GM21360 (cell line): ENCODE measurements at regions not wholly inside any gene's neighbourhood (a gene's known extent, or its start where the extent isn't known, plus 50 kb on each side); places are given as distances from the start of the nearest gene placed in this dataset.
"Not testable (repeated sequence)": the region's sequence is repeated elsewhere in the genome, so short reads cannot be mapped to it uniquely, and the experiment has no call there.

Experiments used
- ATAC-seq: cut with Tn5 transposase; IDR thresholded peaks from one replicate; pipeline ENCODE4 v1.9.1; 2021; ENCODE audit warnings: mild to moderate bottlenecking, moderate library complexity; ENCODE audit not compliant: unreplicated experiment

- ATAC-seq, result no peak
Measured at GRCh38 chr15:62894322-62895085, 148.0 kb upstream of the TPM1 start.

- ATAC-seq, result no peak
Measured at GRCh38 chr15:62895139-62895866, 147.2 kb upstream of the TPM1 start.

- no peak for ATAC-seq
Measured at GRCh38 chr15:62895905-62896316, 146.6 kb upstream of the TPM1 start.

GRCh38 chr15:62896380-62896866 lies 146.1 kb upstream of the TPM1 start:
- ATAC-seq, result no peak

GRCh38 chr15:62896969-62897486 lies 145.5 kb upstream of the TPM1 start:
- ATAC-seq, result no peak

GRCh38 chr15:62897634-62898033 lies 144.9 kb upstream of the TPM1 start:
- ATAC-seq, result no peak

GRCh38 chr15:62899090-62899493 lies 143.5 kb upstream of the TPM1 start:
- no peak for ATAC-seq

GRCh38 chr15:62900071-62900802 lies 142.3 kb upstream of the TPM1 start:
- ATAC-seq, result no peak

- no peak for ATAC-seq
Measured at GRCh38 chr15:62901087-62901486, 141.5 kb upstream of the TPM1 start.

- no peak for ATAC-seq
Measured at GRCh38 chr15:62901909-62902546, 140.5 kb upstream of the TPM1 start.

- no peak for ATAC-seq
Measured at GRCh38 chr15:62902821-62903220, 139.7 kb upstream of the TPM1 start.

GRCh38 chr15:62903437-62903836 lies 139.1 kb upstream of the TPM1 start:
- ATAC-seq, result no peak

GRCh38 chr15:62904041-62904910 lies 138.3 kb upstream of the TPM1 start:
- ATAC-seq, result no peak

- no peak for ATAC-seq
Measured at GRCh38 chr15:62906627-62907026, 135.9 kb upstream of the TPM1 start.

- ATAC-seq, result no peak
Measured at GRCh38 chr15:62907275-62907674, 135.3 kb upstream of the TPM1 start.

GRCh38 chr15:62908341-62908740 lies 134.2 kb upstream of the TPM1 start:
- ATAC-seq, result not testable (repeated sequence)

- ATAC-seq, result no peak
Measured at GRCh38 chr15:62909257-62909656, 133.3 kb upstream of the TPM1 start.

- no peak for ATAC-seq
Measured at GRCh38 chr15:62912282-62912681, 130.3 kb upstream of the TPM1 start.

GRCh38 chr15:62912808-62913207 lies 129.7 kb upstream of the TPM1 start:
- no peak for ATAC-seq

GRCh38 chr15:62913246-62913645 lies 129.3 kb upstream of the TPM1 start:
- no peak for ATAC-seq
